Hepatocyte (in vitro differentiated cells): ENCODE measurements at regions not wholly inside any gene's neighbourhood (a gene's known extent, or its start where the extent isn't known, plus 50 kb on each side); places are given as distances from the start of the nearest gene placed in this dataset.

ENCODE experiments used
- DNase-seq: peaks from one replicate; pipeline ENCODE4 v3.0.0-alpha.2; 2016; ENCODE audit warnings: low spot score
- H2AFZ ChIP-seq: fragments of 200-600 bp; sonication (generic); 2 replicates; pipeline ENCODE4 v1.6.0; 2016; ENCODE audit warnings: antibody characterized with exemption, mild to moderate bottlenecking
- H3K27ac ChIP-seq: fragments of 200-600 bp; sonication (generic); 2 replicates; pipeline ENCODE4 v1.5.1; 2016; ENCODE audit warnings: mild to moderate bottlenecking
- H3K27me3 ChIP-seq: fragments of 200-600 bp; sonication (generic); 2 replicates; pipeline ENCODE4 v1.6.1; 2016
- H3K36me3 ChIP-seq: fragments of 200-600 bp; sonication (generic); replicated peaks from 2 replicates; pipeline ENCODE4 v1.5.1; 2016; ENCODE audit warnings: low read depth; ENCODE audit not compliant: insufficient read depth
- H3K4me1 ChIP-seq: fragments of 200-600 bp; sonication (generic); 2 replicates; pipeline ENCODE4 v1.5.1; 2016; ENCODE audit warnings: mild to moderate bottlenecking, moderate library complexity; ENCODE audit not compliant: insufficient read depth
- H3K4me2 ChIP-seq: fragments of 200-600 bp; sonication (generic); 2 replicates; pipeline ENCODE4 v1.6.0; 2016
- H3K4me3 ChIP-seq: fragments of 200-600 bp; sonication (generic); 2 replicates; pipeline ENCODE4 v1.5.1; 2016; ENCODE audit warnings: mild to moderate bottlenecking
- H3K79me2 ChIP-seq: fragments of 200-600 bp; sonication (generic); 2 replicates; pipeline ENCODE4 v1.6.0; 2017; ENCODE audit warnings: mild to moderate bottlenecking
- H3K9me2 ChIP-seq: fragments of 200-600 bp; sonication (generic); replicated peaks from 2 replicates; pipeline ENCODE4 v1.6.0; 2017; ENCODE audit warnings: mild to moderate bottlenecking; ENCODE audit not compliant: insufficient read depth
- H3K9me3 ChIP-seq: fragments of 200-600 bp; sonication (generic); 2 replicates; pipeline ENCODE4 v1.5.1; 2016; ENCODE audit warnings: low read depth, mild to moderate bottlenecking
- H4K20me1 ChIP-seq: fragments of 200-600 bp; sonication (generic); 2 replicates; pipeline ENCODE4 v1.6.0; 2016; ENCODE audit warnings: mild to moderate bottlenecking; ENCODE audit not compliant: insufficient read depth, poor library complexity, severe bottlenecking
- CTCF ChIP-seq: fragments of 200-600 bp; sonication (generic); IDR thresholded peaks from 2 replicates; pipeline ENCODE4 v1.5.1; 2016; ENCODE audit warnings: antibody characterized with exemption, mild to moderate bottlenecking; ENCODE audit not compliant: poor library complexity
- EZH2 ChIP-seq: fragments of 200-600 bp; sonication (generic); IDR thresholded peaks from 2 replicates; pipeline ENCODE4 v1.6.1; 2016; ENCODE audit warnings: antibody characterized with exemption, mild to moderate bottlenecking, borderline replicate concordance
- EZH2phosphoT487 ChIP-seq: fragments of 200-600 bp; sonication (generic); IDR thresholded peaks from one replicate; pipeline ENCODE4 v1.6.1; 2018; ENCODE audit warnings: antibody characterized with exemption, mild to moderate bottlenecking, low read depth, moderate library complexity; ENCODE audit not compliant: unreplicated experiment, severe bottlenecking
- WGBS: methylation state at CpG from one replicate; pipeline ENCODE4 v1.1.6; 2016; ENCODE audit warnings: low lambda C conversion rate; ENCODE audit errors: missing lambda C conversion rate; 5-methylcytosine and 5-hydroxymethylcytosine counted together

- Histone ChIP-seq H3K9me3 (no peaks in the 10 kb centered on the region), H4K20me1 (no peaks in the 10 kb centered on the region), H3K27me3 (no peaks in the 10 kb centered on the region), H3K4me3 (no peak overlapping the region), H3K4me2 (no peak overlapping the region), H3K36me3 (no peaks in the 10 kb centered on the region), H2AFZ (no peak overlapping the region), H3K9me2 (no peaks in the 10 kb centered on the region), H3K79me2 (no peaks in the 10 kb centered on the region), H3K27ac (no peak overlapping the region), H3K4me1 (no peaks in the 10 kb centered on the region)
- 78% methylated on average over 4 of the region's 4 CpGs for WGBS
- TF ChIP-seq EZH2 (no peak), CTCF (no peak), EZH2phosphoT487 (no peak)
- DNase-seq, result no peak
Observed at GRCh38 chr5:117262572-117263131, 688.0 kb upstream of the SEMA6A start.

- no peaks in the 10 kb centered on the region for H3K9me3 ChIP-seq
- no peaks in the 10 kb centered on the region for H3K4me1 ChIP-seq
- H2AFZ ChIP-seq, result no peak overlapping the region
- no peak overlapping the region for H3K4me3 ChIP-seq
- H3K27ac ChIP-seq, result no peak overlapping the region
- DNase-seq, result no peak
- WGBS, result 82% methylated on average over 7 of the region's 7 CpGs
- TF ChIP-seq EZH2 (no peak), EZH2phosphoT487 (no peak), CTCF (no peak)
- no peaks in the 10 kb centered on the region for H4K20me1 ChIP-seq
- H3K9me2 ChIP-seq, result no peaks in the 10 kb centered on the region
- no peaks in the 10 kb centered on the region for H3K36me3 ChIP-seq
- no peak overlapping the region for H3K4me2 ChIP-seq
- H3K79me2 ChIP-seq, result no peaks in the 10 kb centered on the region
- no peaks in the 10 kb centered on the region for H3K27me3 ChIP-seq
Observed at GRCh38 chr5:117261948-117262571, 687.4 kb upstream of the SEMA6A start.

- Histone ChIP-seq H4K20me1 (no peaks in the 10 kb centered on the region), H3K4me2 (no peak overlapping the region), H3K36me3 (no peaks in the 10 kb centered on the region), H3K79me2 (no peaks in the 10 kb centered on the region), H2AFZ (no peak overlapping the region), H3K9me3 (no peaks in the 10 kb centered on the region), H3K27me3 (no peaks in the 10 kb centered on the region), H3K9me2 (no peaks in the 10 kb centered on the region), H3K27ac (no peak overlapping the region), H3K4me3 (no peak overlapping the region), H3K4me1 (no peaks in the 10 kb centered on the region)
- TF ChIP-seq CTCF (no peak), EZH2phosphoT487 (no peak), EZH2 (no peak)
- DNase-seq, result no peak
- 84% methylated on average over 10 of the region's 10 CpGs for WGBS
Observed at GRCh38 chr5:117255211-117256027, 680.8 kb upstream of the SEMA6A start.
